CD14-positive monocyte (primary cell): ENCODE measurements at regions not wholly inside any gene's neighbourhood (a gene's known extent, or its start where the extent isn't known, plus 50 kb on each side); places are given as distances from the start of the nearest gene placed in this dataset.

ENCODE experiments used
- DNase-seq, 3 donors: peaks; one replicate each; pipeline ENCODE4 v3.0.0-alpha.2; 2011 to 2022
- H2AFZ ChIP-seq: 2 replicates; pipeline ENCODE4 v1.6.0; 2012; ENCODE audit warnings: mild to moderate bottlenecking, low read depth, low read length, inconsistent platforms; ENCODE audit not compliant: insufficient read depth, poor library complexity, severe bottlenecking
- H3K27ac ChIP-seq, 2 donors: 1 replicate in 1 of 2; 2 replicates in 1 of 2; pipeline ENCODE4 v1.5.1; 2012 to 2013; ENCODE audit warnings: low read length in 2 of 2, control low read depth in 1 of 2, inconsistent platforms in 1 of 2, low read depth in 1 of 2, mild to moderate bottlenecking in 1 of 2
- H3K27me3 ChIP-seq, 2 donors: one replicate each; pipeline versions ENCODE4 v1.6.0 to v1.6.1; 2011 to 2013; ENCODE audit warnings: low read length in 2 of 2; ENCODE audit not compliant: control insufficient read depth in 2 of 2, insufficient read depth in 2 of 2
- H3K36me3 ChIP-seq, 2 donors: replicated peaks in 1 of 2; 1 replicate in 1 of 2; 2 replicates in 1 of 2; pipeline versions ENCODE4 v1.5.1 to v1.6.1; 2012 to 2013; ENCODE audit warnings: low read length in 2 of 2, control low read depth in 1 of 2, inconsistent platforms in 1 of 2, mild to moderate bottlenecking in 1 of 2; ENCODE audit not compliant: insufficient read depth in 2 of 2, control insufficient read depth in 1 of 2
- H3K4me1 ChIP-seq, 2 donors: 1 replicate in 1 of 2; 2 replicates in 1 of 2; pipeline versions ENCODE4 v1.5.1 to v1.6.1; 2012 to 2013; ENCODE audit warnings: low read length in 2 of 2, control low read depth in 1 of 2, inconsistent platforms in 1 of 2, mild to moderate bottlenecking in 1 of 2, moderate library complexity in 1 of 2; ENCODE audit not compliant: insufficient read depth in 2 of 2, control insufficient read depth in 1 of 2
- H3K4me2 ChIP-seq: replicated peaks from 2 replicates; pipeline ENCODE3; 2012; ENCODE audit warnings: low read length, moderate library complexity, mild to moderate bottlenecking; ENCODE audit not compliant: poor library complexity, severe bottlenecking; ENCODE audit errors: extremely low read depth
- H3K4me3 ChIP-seq, 3 experiments: fragments of 200-600 bp in 1 of 3; sonication (generic) in 1 of 3; replicated peaks in 1 of 3; 1 replicate in 2 of 3; 2 replicates in 1 of 3; pipeline ENCODE4 v1.5.1; 2011 to 2013; ENCODE audit warnings: low read length in 3 of 3, mild to moderate bottlenecking in 3 of 3, control low read depth in 2 of 3, low read depth in 2 of 3, inconsistent platforms in 1 of 3, moderate library complexity in 1 of 3
- H3K79me2 ChIP-seq: 2 replicates; pipeline ENCODE4 v1.6.0; 2012; ENCODE audit warnings: mild to moderate bottlenecking, control low read depth, inconsistent platforms, low read length, moderate library complexity; ENCODE audit not compliant: insufficient read depth
- H3K9ac ChIP-seq: 2 replicates; pipeline ENCODE4 v1.6.0; 2017; ENCODE audit warnings: low read length, mild to moderate bottlenecking; ENCODE audit not compliant: insufficient read depth, poor library complexity, severe bottlenecking
- H3K9me3 ChIP-seq, 2 donors: replicated peaks in 1 of 2; 1 replicate in 1 of 2; 2 replicates in 1 of 2; pipeline versions ENCODE4 v1.5.1 to v1.6.1; 2012 to 2013; ENCODE audit warnings: low read length in 2 of 2, control low read depth in 1 of 2; ENCODE audit not compliant: control insufficient read depth in 1 of 2, insufficient read depth in 1 of 2
- H4K20me1 ChIP-seq: 2 replicates; pipeline ENCODE4 v1.6.0; 2012; ENCODE audit warnings: mild to moderate bottlenecking, low read length, control low read depth, moderate library complexity; ENCODE audit not compliant: insufficient read depth
- H3K27ac Mint-ChIP-seq, 7 donors: one replicate each; pipeline ENCODE4 v1.8.0; 2020; ENCODE audit warnings: mild to moderate bottlenecking in 7 of 7, mixed read lengths in 7 of 7, moderate library complexity in 6 of 7, inconsistent platforms in 2 of 7
- H3K27me3 Mint-ChIP-seq, 3 donors: one replicate each; pipeline ENCODE4 v1.8.0; 2021 to 2022; ENCODE audit warnings: low read depth in 3 of 3, mild to moderate bottlenecking in 3 of 3, mixed read lengths in 3 of 3, moderate library complexity in 3 of 3, inconsistent platforms in 1 of 3
- H3K36me3 Mint-ChIP-seq, 2 donors: one replicate each; pipeline ENCODE4 v1.8.0; 2020; ENCODE audit warnings: mixed read lengths in 2 of 2, inconsistent platforms in 1 of 2, mild to moderate bottlenecking in 1 of 2
- H3K4me1 Mint-ChIP-seq: one replicate; pipeline ENCODE4 v1.8.0; 2020; ENCODE audit warnings: mild to moderate bottlenecking, mixed read lengths
- H3K4me3 Mint-ChIP-seq, 2 donors: one replicate each; pipeline ENCODE4 v1.8.0; 2020; ENCODE audit warnings: mild to moderate bottlenecking in 2 of 2, mixed read lengths in 2 of 2, moderate library complexity in 1 of 2
- H3K9me3 Mint-ChIP-seq, 7 donors: one replicate each; pipeline ENCODE4 v1.8.0; 2020 to 2022; ENCODE audit warnings: mixed read lengths in 7 of 7, mild to moderate bottlenecking in 6 of 7, moderate library complexity in 6 of 7, inconsistent platforms in 2 of 7
- WGBS: methylation state at CpG from one replicate; pipeline ENCODE4 v1.1.5; 2013; ENCODE audit warnings: missing lambda C conversion rate; ENCODE audit not compliant: insufficient coverage; 5-methylcytosine and 5-hydroxymethylcytosine counted together
- intact Hi-C, 2 donors: fragments of 100-400 bp; cut with micrococcal nuclease; formaldehyde crosslinking; loops; one replicate each; pipeline versions ENCODE4 v1.15.0 to v1.15.1; 2023
- TF ChIP-seq, protein P1 (sequence below): fragments of 200-600 bp; IDR thresholded peaks from one replicate; pipeline ENCODE4 v1.8.0; 2022; ENCODE audit warnings: antibody characterized with exemption, mild to moderate bottlenecking

DNA sequence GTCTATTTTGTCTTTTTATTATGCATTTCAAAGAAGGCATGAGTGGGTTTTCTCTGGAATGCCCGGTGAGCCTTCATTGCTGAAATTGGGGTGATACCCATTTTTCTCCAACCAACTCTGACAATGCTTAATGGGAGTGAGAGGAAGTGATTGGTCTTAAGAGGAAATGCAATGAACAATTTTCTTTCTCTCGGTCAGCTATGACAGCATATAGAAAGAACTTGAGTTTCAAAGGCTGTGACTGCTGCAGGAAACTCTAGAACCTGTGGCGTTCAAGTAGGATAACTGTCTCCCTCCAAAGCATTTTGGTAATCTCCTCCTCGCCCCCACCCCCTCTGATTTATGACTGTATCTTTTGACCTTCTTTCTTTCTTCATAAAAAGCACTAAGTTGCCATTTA is 155.9 kb downstream of the LYPLAL1 start:
- no peaks in the 10 kb centered on the region for H3K4me1 Mint-ChIP-seq
- no peaks in the 10 kb centered on the region for H3K36me3 ChIP-seq
- no peak overlapping the region for H3K4me2 ChIP-seq
- H3K9me3 ChIP-seq = peaks cover 0 to 4% of the 10 kb centered on the region in 2 donors
- H3K27me3 Mint-ChIP-seq = peaks cover 0 to 1% (median 0%) of the 10 kb centered on the region in 3 donors
- H3K4me3 Mint-ChIP-seq = no peak overlapping the region
- intact Hi-C loops = no loop called here
- TF ChIP-seq, protein P1, sequence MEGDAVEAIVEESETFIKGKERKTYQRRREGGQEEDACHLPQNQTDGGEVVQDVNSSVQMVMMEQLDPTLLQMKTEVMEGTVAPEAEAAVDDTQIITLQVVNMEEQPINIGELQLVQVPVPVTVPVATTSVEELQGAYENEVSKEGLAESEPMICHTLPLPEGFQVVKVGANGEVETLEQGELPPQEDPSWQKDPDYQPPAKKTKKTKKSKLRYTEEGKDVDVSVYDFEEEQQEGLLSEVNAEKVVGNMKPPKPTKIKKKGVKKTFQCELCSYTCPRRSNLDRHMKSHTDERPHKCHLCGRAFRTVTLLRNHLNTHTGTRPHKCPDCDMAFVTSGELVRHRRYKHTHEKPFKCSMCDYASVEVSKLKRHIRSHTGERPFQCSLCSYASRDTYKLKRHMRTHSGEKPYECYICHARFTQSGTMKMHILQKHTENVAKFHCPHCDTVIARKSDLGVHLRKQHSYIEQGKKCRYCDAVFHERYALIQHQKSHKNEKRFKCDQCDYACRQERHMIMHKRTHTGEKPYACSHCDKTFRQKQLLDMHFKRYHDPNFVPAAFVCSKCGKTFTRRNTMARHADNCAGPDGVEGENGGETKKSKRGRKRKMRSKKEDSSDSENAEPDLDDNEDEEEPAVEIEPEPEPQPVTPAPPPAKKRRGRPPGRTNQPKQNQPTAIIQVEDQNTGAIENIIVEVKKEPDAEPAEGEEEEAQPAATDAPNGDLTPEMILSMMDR = no peak
- H3K9me3 Mint-ChIP-seq = peaks cover 0 to 13% (median 5%) of the 10 kb centered on the region in 7 donors
- H3K79me2 ChIP-seq = no peaks in the 10 kb centered on the region
- no peak overlapping the region for H3K27ac ChIP-seq
- H3K36me3 Mint-ChIP-seq = no peaks in the 10 kb centered on the region
- H3K27ac Mint-ChIP-seq = no peak overlapping the region
- no peak for DNase-seq
- no CpG with 5 or more reads among the region's 4 CpGs for WGBS
- no peaks in the 10 kb centered on the region for H3K4me1 ChIP-seq
- H3K27me3 ChIP-seq = no peaks in the 10 kb centered on the region
- no peak overlapping the region for H2AFZ ChIP-seq
- H3K9ac ChIP-seq = no peak overlapping the region
- H3K4me3 ChIP-seq = no peak overlapping the region
- no peaks in the 10 kb centered on the region for H4K20me1 ChIP-seq

DNA sequence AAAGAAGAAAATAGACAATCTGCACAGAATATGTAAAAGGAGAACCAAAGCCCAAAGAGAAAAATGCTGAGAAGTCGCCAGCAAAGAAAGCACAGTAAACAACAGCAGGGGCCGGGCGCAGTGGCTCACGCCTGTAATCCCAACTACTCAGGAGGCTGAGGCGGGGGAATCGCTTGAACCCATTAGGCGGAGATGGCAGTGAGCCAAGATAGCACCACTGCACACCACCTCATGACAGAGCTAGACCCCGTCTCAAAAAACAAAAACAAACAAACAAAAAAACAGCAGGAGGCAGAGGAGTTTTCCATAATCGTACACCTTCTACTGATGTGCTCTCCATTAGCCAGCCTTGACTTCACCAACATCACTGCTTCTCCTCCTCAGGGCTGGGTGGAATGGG is 153.2 kb downstream of the LYPLAL1 start:
- Mint-ChIP-seq H3K4me3 (no peak overlapping the region), H3K27ac (no peak overlapping the region), H3K4me1 (no peaks in the 10 kb centered on the region), H3K9me3 (peaks cover 0 to 14% (median 2%) of the 10 kb centered on the region in 7 donors), H3K36me3 (no peaks in the 10 kb centered on the region), H3K27me3 (peaks cover 0 to 1% (median 0%) of the 10 kb centered on the region in 3 donors)
- 100% methylated on average over 7 of the region's 9 CpGs for WGBS
- TF ChIP-seq, protein P1 = no peak
- Histone ChIP-seq H3K27ac (no peak overlapping the region), H2AFZ (no peak overlapping the region), H4K20me1 (no peaks in the 10 kb centered on the region), H3K9ac (no peak overlapping the region), H3K4me3 (no peak overlapping the region), H3K79me2 (no peaks in the 10 kb centered on the region), H3K9me3 (peaks cover 0 to 4% of the 10 kb centered on the region in 2 donors), H3K4me2 (no peak overlapping the region), H3K27me3 (no peaks in the 10 kb centered on the region), H3K4me1 (no peaks in the 10 kb centered on the region), H3K36me3 (no peaks in the 10 kb centered on the region)
- DNase-seq = no peak
- intact Hi-C loops = no loop called here
